GM12873 (cell line): ENCODE measurements at regions not wholly inside any gene's neighbourhood (a gene's known extent, or its start where the extent isn't known, plus 50 kb on each side); places are given as distances from the start of the nearest gene placed in this dataset.

Experiments
- CTCF ChIP-seq: IDR thresholded peaks from 2 replicates; pipeline ENCODE4 v1.5.1; 2012; ENCODE audit warnings: low read depth, mild to moderate bottlenecking, moderate library complexity, low read length, control low read depth; ENCODE audit not compliant: insufficient read depth; ENCODE audit errors: missing control alignments

GRCh38 chr6:93045156-93045555 is 374.2 kb downstream of the EPHA7 start:
- no peak for TF ChIP-seq CTCF

- no peak for TF ChIP-seq CTCF
These were observed 379.0 kb downstream of the EPHA7 start for GRCh38 chr6:93040375-93040774.

- TF ChIP-seq CTCF = peak; percentile 45
These were observed 382.5 kb downstream of the EPHA7 start for GRCh38 chr6:93036835-93037234.

- no peak for TF ChIP-seq CTCF
These were observed 383.6 kb downstream of the EPHA7 start for GRCh38 chr6:93035756-93036155.

GRCh38 chr6:93021235-93021915 is 398.0 kb downstream of the EPHA7 start:
- no peak for TF ChIP-seq CTCF

- no peak for TF ChIP-seq CTCF
These were observed 401.7 kb downstream of the EPHA7 start for GRCh38 chr6:93017626-93018025.

- no peak for TF ChIP-seq CTCF
These were observed 402.1 kb downstream of the EPHA7 start for GRCh38 chr6:93017213-93017612.
